ENCODE measurements at regions not wholly inside any gene's neighbourhood (a gene's known extent, or its start where the extent isn't known, plus 50 kb on each side); places are given as distances from the start of the nearest gene placed in this dataset.

- Histone ChIP-seq H3K27ac (no peak overlapping the region), H3K4me3 (no peak overlapping the region)
- TF ChIP-seq CTCF (IDR thresholded peaks at IDR 0.05): no peak
- no peak for DNase-seq (ENCODE audit: low spot score)
Observed at GRCh38 chr5:8523501-8523900, 654.6 kb downstream of the MTRR start.

- DNase-seq (ENCODE audit: low spot score): no peak
- TF ChIP-seq CTCF (IDR thresholded peaks at IDR 0.05): no peak
- H3K27ac ChIP-seq: no peak overlapping the region
- no peak overlapping the region for H3K4me3 ChIP-seq
Observed at GRCh38 chr5:8525819-8526218, 656.9 kb downstream of the MTRR start.

- TF ChIP-seq CTCF (IDR thresholded peaks at IDR 0.05): no peak
- no peak for DNase-seq (ENCODE audit: low spot score)
- H3K27ac ChIP-seq: no peak overlapping the region
- H3K4me3 ChIP-seq: no peak overlapping the region
Observed at GRCh38 chr5:8528106-8528505, 659.2 kb downstream of the MTRR start.

- no peak for TF ChIP-seq CTCF (IDR thresholded peaks at IDR 0.05)
- H3K4me3 ChIP-seq: no peak overlapping the region
- no peak overlapping the region for H3K27ac ChIP-seq
- DNase-seq (ENCODE audit: low spot score): no peak
Observed at GRCh38 chr5:8538821-8539220, 669.9 kb downstream of the MTRR start.

- no peak for DNase-seq (ENCODE audit: low spot score)
- no peak overlapping the region for H3K4me3 ChIP-seq
- no peak overlapping the region for H3K27ac ChIP-seq
- TF ChIP-seq CTCF (IDR thresholded peaks at IDR 0.05): no peak
Observed at GRCh38 chr5:8540317-8540716, 671.4 kb downstream of the MTRR start.

GRCh38 chr5:8550921-8551320 lies 682.0 kb downstream of the MTRR start:
- no peak overlapping the region for H3K4me3 ChIP-seq
- no peak overlapping the region for H3K27ac ChIP-seq
- DNase-seq (ENCODE audit: low spot score): no peak
- TF ChIP-seq CTCF (IDR thresholded peaks at IDR 0.05): no peak

GRCh38 chr5:8553364-8553763 lies 684.4 kb downstream of the MTRR start:
- no peak for TF ChIP-seq CTCF (IDR thresholded peaks at IDR 0.05)
- DNase-seq (ENCODE audit: low spot score): no peak
- H3K4me3 ChIP-seq: no peak overlapping the region
- no peak overlapping the region for H3K27ac ChIP-seq
